ENCODE measurements at regions not wholly inside any gene's neighbourhood (a gene's known extent, or its start where the extent isn't known, plus 50 kb on each side); places are given as distances from the start of the nearest gene placed in this dataset.

DNA sequence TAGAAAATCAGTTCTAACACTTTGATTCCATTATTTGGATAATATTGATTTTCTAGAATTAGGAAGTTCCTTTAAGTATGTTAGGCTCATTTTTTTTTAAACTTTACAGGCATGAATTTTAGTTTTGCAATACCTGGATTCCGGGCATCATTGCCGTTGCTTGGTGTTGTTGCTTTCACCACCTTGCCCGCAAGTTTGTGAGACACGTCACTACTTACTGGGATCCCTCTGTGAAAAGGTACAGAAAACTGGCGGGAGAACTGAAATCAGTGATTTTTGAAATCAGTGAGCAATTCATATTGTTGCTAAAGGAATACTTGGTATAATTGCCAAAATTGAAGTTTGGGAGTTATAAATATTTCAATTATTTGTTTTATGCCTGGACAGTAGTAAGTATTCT lies 232.3 kb upstream of the NPY start:
- Histone ChIP-seq H3K27ac (ENCODE audit: low read depth in 1 of 2, low read length in 1 of 2) (no peak overlapping the region), H3K36me3 (ENCODE audit: control insufficient read depth in 2 of 2, insufficient read depth in 2 of 2, low read length in 1 of 2) (no peaks in the 10 kb centered on the region), H3K9me3 (ENCODE audit: control insufficient read depth in 2 of 2, insufficient read depth in 1 of 2, low read length in 1 of 2) (no peaks in the 10 kb centered on the region), H3K27me3 (ENCODE audit: control insufficient read depth in 2 of 2, insufficient read depth in 1 of 2, low read length in 1 of 2) (no peaks in the 10 kb centered on the region), H3K4me1 (ENCODE audit: control insufficient read depth in 2 of 2, insufficient read depth in 2 of 2, low read length in 2 of 2) (no peaks in the 10 kb centered on the region), H3K4me3 (ENCODE audit: low read length in 2 of 2) (no peak overlapping the region)
- no peak for DNase-seq (ENCODE audit: low read depth in 6 of 9, low spot score in 9 of 9)
- WGBS = 97% methylated on average over 5 of the region's 5 CpGs

DNA sequence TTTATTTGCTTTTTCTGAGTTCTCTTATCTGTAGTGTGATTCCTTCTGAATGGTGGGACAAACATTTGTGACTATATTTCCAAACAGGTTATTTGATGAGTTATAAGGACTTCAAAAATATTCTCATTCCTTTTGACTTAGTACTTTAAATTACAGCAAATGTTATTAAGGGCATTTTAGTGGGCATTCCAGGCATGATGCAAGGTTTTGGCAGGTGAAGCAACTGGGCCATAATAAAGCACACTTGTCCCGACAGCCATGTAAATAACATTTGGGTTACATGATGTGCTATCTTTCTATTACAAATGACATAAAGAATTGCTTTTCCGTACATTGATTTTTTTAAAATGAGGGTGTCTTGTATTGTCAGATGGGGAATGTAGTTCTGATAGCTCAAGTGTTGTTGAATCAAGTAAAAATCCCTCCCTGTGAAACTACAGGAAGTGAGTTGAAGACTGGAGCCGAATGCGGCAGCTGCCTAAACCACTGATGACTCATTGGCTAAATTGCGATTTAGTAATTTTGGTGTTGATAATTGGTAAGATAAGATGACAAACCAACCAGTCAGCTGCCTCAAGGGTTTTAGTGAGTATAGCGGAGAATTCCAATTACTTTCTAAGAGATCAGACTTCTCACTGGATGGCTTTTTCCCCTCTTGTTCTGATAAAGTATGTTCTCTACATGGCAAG lies 231.3 kb upstream of the NPY start:
- H3K27me3 ChIP-seq (ENCODE audit: control insufficient read depth in 2 of 2, insufficient read depth in 1 of 2, low read length in 1 of 2) = no peaks in the 10 kb centered on the region
- H3K9me3 ChIP-seq (ENCODE audit: control insufficient read depth in 2 of 2, insufficient read depth in 1 of 2, low read length in 1 of 2) = no peaks in the 10 kb centered on the region
- no peak for DNase-seq (ENCODE audit: low read depth in 6 of 9, low spot score in 9 of 9)
- no peak overlapping the region for H3K27ac ChIP-seq (ENCODE audit: low read depth in 1 of 2, low read length in 1 of 2)
- no peak overlapping the region for H3K4me3 ChIP-seq (ENCODE audit: low read length in 2 of 2)
- no peaks in the 10 kb centered on the region for H3K4me1 ChIP-seq (ENCODE audit: control insufficient read depth in 2 of 2, insufficient read depth in 2 of 2, low read length in 2 of 2)
- 78% methylated on average over 6 of the region's 6 CpGs for WGBS
- no peaks in the 10 kb centered on the region for H3K36me3 ChIP-seq (ENCODE audit: control insufficient read depth in 2 of 2, insufficient read depth in 2 of 2, low read length in 1 of 2)

GRCh38 chr7:24054236-24054635 lies 229.8 kb upstream of the NPY start:
- Histone ChIP-seq H3K4me1 (ENCODE audit: control insufficient read depth in 2 of 2, insufficient read depth in 2 of 2, low read length in 2 of 2) (no peaks in the 10 kb centered on the region), H3K4me3 (ENCODE audit: low read length in 2 of 2) (no peak overlapping the region), H3K36me3 (ENCODE audit: control insufficient read depth in 2 of 2, insufficient read depth in 2 of 2, low read length in 1 of 2) (no peaks in the 10 kb centered on the region), H3K27ac (ENCODE audit: low read depth in 1 of 2, low read length in 1 of 2) (no peak overlapping the region), H3K9me3 (ENCODE audit: control insufficient read depth in 2 of 2, insufficient read depth in 1 of 2, low read length in 1 of 2) (no peaks in the 10 kb centered on the region), H3K27me3 (ENCODE audit: control insufficient read depth in 2 of 2, insufficient read depth in 1 of 2, low read length in 1 of 2) (no peaks in the 10 kb centered on the region)
- DNase-seq (ENCODE audit: low read depth in 6 of 9, low spot score in 9 of 9) = peak in 1 of 9 donors; percentile 6
- WGBS = 62% methylated on average over 2 of the region's 2 CpGs

GRCh38 chr7:24057243-24057642 lies 226.7 kb upstream of the NPY start:
- Histone ChIP-seq H3K4me3 (ENCODE audit: low read length in 2 of 2) (no peak overlapping the region), H3K27me3 (ENCODE audit: control insufficient read depth in 2 of 2, insufficient read depth in 1 of 2, low read length in 1 of 2) (no peaks in the 10 kb centered on the region), H3K36me3 (ENCODE audit: control insufficient read depth in 2 of 2, insufficient read depth in 2 of 2, low read length in 1 of 2) (no peaks in the 10 kb centered on the region), H3K4me1 (ENCODE audit: control insufficient read depth in 2 of 2, insufficient read depth in 2 of 2, low read length in 2 of 2) (no peaks in the 10 kb centered on the region), H3K9me3 (ENCODE audit: control insufficient read depth in 2 of 2, insufficient read depth in 1 of 2, low read length in 1 of 2) (no peaks in the 10 kb centered on the region), H3K27ac (ENCODE audit: low read depth in 1 of 2, low read length in 1 of 2) (no peak overlapping the region)
- WGBS = 84% methylated on average over 2 of the region's 2 CpGs
- no peak for DNase-seq (ENCODE audit: low read depth in 6 of 9, low spot score in 9 of 9)

GRCh38 chr7:24058953-24059352 lies 225.0 kb upstream of the NPY start:
- no peaks in the 10 kb centered on the region for H3K4me1 ChIP-seq (ENCODE audit: control insufficient read depth in 2 of 2, insufficient read depth in 2 of 2, low read length in 2 of 2)

GRCh38 chr7:24059775-24060174 lies 224.2 kb upstream of the NPY start:
- Histone ChIP-seq H3K27ac (ENCODE audit: low read depth in 1 of 2, low read length in 1 of 2) (no peak overlapping the region), H3K36me3 (ENCODE audit: control insufficient read depth in 2 of 2, insufficient read depth in 2 of 2, low read length in 1 of 2) (no peaks in the 10 kb centered on the region), H3K27me3 (ENCODE audit: control insufficient read depth in 2 of 2, insufficient read depth in 1 of 2, low read length in 1 of 2) (no peaks in the 10 kb centered on the region), H3K9me3 (ENCODE audit: control insufficient read depth in 2 of 2, insufficient read depth in 1 of 2, low read length in 1 of 2) (no peaks in the 10 kb centered on the region), H3K4me1 (ENCODE audit: control insufficient read depth in 2 of 2, insufficient read depth in 2 of 2, low read length in 2 of 2) (no peaks in the 10 kb centered on the region), H3K4me3 (ENCODE audit: low read length in 2 of 2) (no peak overlapping the region)
- DNase-seq (ENCODE audit: low read depth in 6 of 9, low spot score in 9 of 9) = no peak
- 87% methylated on average over 12 of the region's 12 CpGs for WGBS

More at GRCh38 chr7:24058953-24059352, 225.0 kb upstream of the NPY start:
- no peak for DNase-seq (ENCODE audit: low read depth in 6 of 9, low spot score in 9 of 9)
- Histone ChIP-seq H3K9me3 (ENCODE audit: control insufficient read depth in 2 of 2, insufficient read depth in 1 of 2, low read length in 1 of 2) (no peaks in the 10 kb centered on the region), H3K36me3 (ENCODE audit: control insufficient read depth in 2 of 2, insufficient read depth in 2 of 2, low read length in 1 of 2) (no peaks in the 10 kb centered on the region), H3K27ac (ENCODE audit: low read depth in 1 of 2, low read length in 1 of 2) (no peak overlapping the region), H3K27me3 (ENCODE audit: control insufficient read depth in 2 of 2, insufficient read depth in 1 of 2, low read length in 1 of 2) (no peaks in the 10 kb centered on the region), H3K4me3 (ENCODE audit: low read length in 2 of 2) (no peak overlapping the region)
- 94% methylated on average over 4 of the region's 4 CpGs for WGBS

DNA sequence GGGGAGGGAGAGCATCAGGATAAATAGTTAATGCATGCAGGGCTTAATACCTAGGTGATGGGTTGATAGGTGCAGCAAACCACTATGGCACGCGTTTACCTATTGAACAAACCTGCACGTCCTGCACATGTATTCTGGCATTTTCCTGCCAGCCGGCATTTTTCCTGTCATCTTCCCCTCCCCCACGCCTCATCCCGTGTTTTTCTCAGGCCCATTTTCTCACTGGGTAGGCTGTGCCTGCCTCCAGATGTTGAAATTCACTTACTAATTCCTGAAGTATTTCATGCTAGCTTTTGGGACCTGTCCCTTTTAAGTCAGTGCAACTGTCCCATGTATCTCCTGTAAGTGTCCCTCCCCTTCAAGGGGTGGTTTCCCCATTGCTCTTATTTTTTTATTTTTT lies 220.3 kb upstream of the NPY start:
- Histone ChIP-seq H3K4me3 (ENCODE audit: low read length in 2 of 2) (no peak overlapping the region), H3K36me3 (ENCODE audit: control insufficient read depth in 2 of 2, insufficient read depth in 2 of 2, low read length in 1 of 2) (no peaks in the 10 kb centered on the region), H3K27ac (ENCODE audit: low read depth in 1 of 2, low read length in 1 of 2) (no peak overlapping the region), H3K4me1 (ENCODE audit: control insufficient read depth in 2 of 2, insufficient read depth in 2 of 2, low read length in 2 of 2) (no peaks in the 10 kb centered on the region), H3K9me3 (ENCODE audit: control insufficient read depth in 2 of 2, insufficient read depth in 1 of 2, low read length in 1 of 2) (no peaks in the 10 kb centered on the region), H3K27me3 (ENCODE audit: control insufficient read depth in 2 of 2, insufficient read depth in 1 of 2, low read length in 1 of 2) (no peaks in the 10 kb centered on the region)
- DNase-seq (ENCODE audit: low read depth in 6 of 9, low spot score in 9 of 9) = no peak
- WGBS = 97% methylated on average over 6 of the region's 6 CpGs

DNA sequence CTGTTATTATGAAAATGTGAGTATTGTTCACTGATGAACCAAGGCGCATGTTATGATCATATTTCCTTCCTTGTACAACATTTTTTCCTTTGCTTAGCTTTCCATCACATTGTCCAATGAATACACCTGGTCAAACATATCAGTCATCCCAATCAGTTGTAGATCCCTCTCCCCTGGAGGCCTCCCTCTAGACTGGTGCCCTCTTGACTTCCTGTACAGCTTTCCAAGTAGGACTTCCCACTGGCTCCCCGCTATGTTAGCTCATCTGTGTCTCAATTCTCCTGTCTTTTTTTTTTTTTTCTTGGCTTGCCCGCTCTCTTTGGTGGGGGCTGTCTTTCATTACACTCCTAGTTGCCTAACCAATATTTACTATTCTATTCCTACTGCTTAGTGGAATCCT lies 214.2 kb upstream of the NPY start:
- 97% methylated on average over 3 of the region's 3 CpGs for WGBS
- no peak for DNase-seq (ENCODE audit: low read depth in 6 of 9, low spot score in 9 of 9)

GRCh38 chr7:24073651-24074420 lies 210.2 kb upstream of the NPY start:
- H3K4me1 ChIP-seq (ENCODE audit: control insufficient read depth in 2 of 2, insufficient read depth in 2 of 2, low read length in 2 of 2) = no peaks in the 10 kb centered on the region
- 81% methylated on average over 9 of the region's 9 CpGs for WGBS
- no peak overlapping the region for H3K4me3 ChIP-seq (ENCODE audit: low read length in 2 of 2)
- no peak overlapping the region for H3K27ac ChIP-seq (ENCODE audit: low read depth in 1 of 2, low read length in 1 of 2)
- no peaks in the 10 kb centered on the region for H3K36me3 ChIP-seq (ENCODE audit: control insufficient read depth in 2 of 2, insufficient read depth in 2 of 2, low read length in 1 of 2)
- DNase-seq (ENCODE audit: low read depth in 6 of 9, low spot score in 9 of 9) = no peak
- H3K27me3 ChIP-seq (ENCODE audit: control insufficient read depth in 2 of 2, insufficient read depth in 1 of 2, low read length in 1 of 2) = no peaks in the 10 kb centered on the region
- no peaks in the 10 kb centered on the region for H3K9me3 ChIP-seq (ENCODE audit: control insufficient read depth in 2 of 2, insufficient read depth in 1 of 2, low read length in 1 of 2)

More for the DNA sequence above, 214.2 kb upstream of the NPY start:
- Histone ChIP-seq H3K27me3 (ENCODE audit: control insufficient read depth in 2 of 2, insufficient read depth in 1 of 2, low read length in 1 of 2) (no peaks in the 10 kb centered on the region), H3K27ac (ENCODE audit: low read depth in 1 of 2, low read length in 1 of 2) (no peak overlapping the region), H3K9me3 (ENCODE audit: control insufficient read depth in 2 of 2, insufficient read depth in 1 of 2, low read length in 1 of 2) (no peaks in the 10 kb centered on the region), H3K4me3 (ENCODE audit: low read length in 2 of 2) (no peak overlapping the region), H3K36me3 (ENCODE audit: control insufficient read depth in 2 of 2, insufficient read depth in 2 of 2, low read length in 1 of 2) (no peaks in the 10 kb centered on the region), H3K4me1 (ENCODE audit: control insufficient read depth in 2 of 2, insufficient read depth in 2 of 2, low read length in 2 of 2) (no peaks in the 10 kb centered on the region)
